NT2/D1 (cell line): ENCODE measurements at regions not wholly inside any gene's neighbourhood (a gene's known extent, or its start where the extent isn't known, plus 50 kb on each side); places are given as distances from the start of the nearest gene placed in this dataset.

ENCODE experiments used
- DNase-seq: peaks from one replicate; pipeline ENCODE4 v3.0.0-alpha.2; 2011; ENCODE audit warnings: low read depth, low spot score
- H3K27me3 ChIP-seq: 2 replicates; pipeline ENCODE4 v1.6.0; 2011; ENCODE audit warnings: mild to moderate bottlenecking; ENCODE audit not compliant: insufficient read length, insufficient read depth
- H3K36me3 ChIP-seq: 2 replicates; pipeline ENCODE4 v1.6.1; 2011; ENCODE audit warnings: mild to moderate bottlenecking, low read length, mixed read lengths; ENCODE audit not compliant: insufficient read depth, insufficient read length
- H3K4me1 ChIP-seq: 2 replicates; pipeline ENCODE4 v1.5.1; 2011; ENCODE audit not compliant: insufficient read depth, insufficient read length
- H3K4me3 ChIP-seq: 2 replicates; pipeline ENCODE4 v1.5.1; 2011; ENCODE audit warnings: low read depth; ENCODE audit not compliant: insufficient read length
- H3K9ac ChIP-seq: 2 replicates; pipeline ENCODE4 v1.6.0; 2011; ENCODE audit warnings: low read depth; ENCODE audit not compliant: insufficient read length
- H3K9me3 ChIP-seq: 2 replicates; pipeline ENCODE4 v1.5.1; 2011; ENCODE audit warnings: mild to moderate bottlenecking, low read length; ENCODE audit not compliant: insufficient read depth
- SUZ12 ChIP-seq: IDR thresholded peaks from 2 replicates; pipeline ENCODE4 v1.6.1; 2011; ENCODE audit not compliant: insufficient read length, insufficient read depth; ENCODE audit errors: extremely low read depth
- YY1 ChIP-seq: IDR thresholded peaks from 2 replicates; pipeline ENCODE4 v1.6.1; 2011; ENCODE audit not compliant: insufficient read length, insufficient read depth
- ZNF274 ChIP-seq: IDR thresholded peaks from 2 replicates; pipeline ENCODE4 v1.6.1; 2011; ENCODE audit warnings: mild to moderate bottlenecking, low read depth, low read length

DNA sequence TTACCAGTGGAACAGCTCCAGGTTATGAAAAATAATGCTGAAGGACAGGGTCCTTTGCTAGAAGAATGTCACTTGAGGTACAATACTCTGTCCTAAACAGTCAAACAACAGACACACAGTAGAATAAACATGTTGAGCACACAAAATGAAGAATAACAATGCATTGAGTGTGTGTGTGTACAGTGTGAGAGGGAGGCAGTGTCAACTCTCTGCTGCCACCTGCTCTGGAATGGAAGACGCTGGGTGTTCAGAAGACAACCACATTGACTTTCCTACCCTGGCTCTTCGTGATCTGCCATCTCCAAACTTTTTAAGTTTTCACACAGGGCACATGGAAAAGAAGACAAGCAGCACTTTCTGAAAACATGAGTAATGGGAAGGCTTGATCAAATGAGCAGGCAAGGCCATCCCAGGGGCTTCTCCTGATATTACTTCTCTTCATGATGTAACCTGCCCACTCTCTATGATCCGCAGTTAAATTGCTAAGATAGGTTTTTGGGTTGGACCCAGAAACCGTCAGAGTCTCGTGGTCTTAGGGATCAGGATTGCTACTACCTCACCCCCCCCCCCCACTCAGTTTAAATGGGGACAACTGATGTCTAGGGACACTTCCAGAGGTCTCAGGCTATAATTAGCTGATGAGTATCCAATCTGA, 533.2 kb upstream of the TNP1 start:
- no peak overlapping the region for H3K9ac ChIP-seq
- DNase-seq = no peak
- TF ChIP-seq YY1 (no peak), SUZ12 (no peak), ZNF274 (no peak)
- H3K4me3 ChIP-seq = no peak overlapping the region
- H3K4me1 ChIP-seq = no peaks in the 10 kb centered on the region
- peaks cover 28% of the 10 kb centered on the region; the same call in 1 of the 2 replicates for H3K9me3 ChIP-seq
- no peaks in the 10 kb centered on the region for H3K27me3 ChIP-seq
- no peaks in the 10 kb centered on the region for H3K36me3 ChIP-seq

DNA sequence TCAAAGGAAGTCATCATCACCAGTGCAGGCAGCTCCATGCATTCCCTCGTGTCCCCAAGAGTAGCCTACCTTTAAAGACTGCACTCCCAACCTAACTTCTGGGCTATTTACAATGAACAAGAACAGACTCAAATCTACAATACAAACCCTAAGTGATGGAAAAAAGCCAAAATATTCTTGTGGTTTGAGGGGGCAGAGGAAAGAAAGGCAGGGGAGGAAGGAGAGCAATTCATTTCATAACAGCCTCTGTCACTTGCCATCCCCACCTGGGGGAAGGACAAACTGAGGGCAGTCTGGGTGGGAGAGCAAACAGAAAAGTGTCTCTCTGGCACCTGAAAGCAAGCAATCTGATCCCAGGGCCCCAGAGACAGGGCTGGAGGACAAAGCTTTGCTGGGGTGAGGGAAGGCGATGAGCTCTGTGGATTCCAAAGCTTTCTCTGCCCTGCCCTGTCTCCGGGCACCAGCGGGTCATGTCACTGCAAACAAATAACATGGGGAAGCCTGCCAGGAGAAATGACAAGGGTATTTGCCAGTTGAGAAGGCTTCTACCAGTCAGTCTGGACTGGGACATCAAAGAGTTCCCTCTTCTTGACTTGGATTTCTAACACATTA, 528.0 kb upstream of the TNP1 start:
- no peak overlapping the region for H3K9ac ChIP-seq
- no peaks in the 10 kb centered on the region for H3K36me3 ChIP-seq
- no peak overlapping the region for H3K4me3 ChIP-seq
- TF ChIP-seq ZNF274 (no peak), YY1 (no peak), SUZ12 (no peak)
- peaks cover 28% of the 10 kb centered on the region; the same call in 1 of the 2 replicates for H3K9me3 ChIP-seq
- no peaks in the 10 kb centered on the region for H3K4me1 ChIP-seq
- H3K27me3 ChIP-seq = no peaks in the 10 kb centered on the region
- no peak for DNase-seq

DNA sequence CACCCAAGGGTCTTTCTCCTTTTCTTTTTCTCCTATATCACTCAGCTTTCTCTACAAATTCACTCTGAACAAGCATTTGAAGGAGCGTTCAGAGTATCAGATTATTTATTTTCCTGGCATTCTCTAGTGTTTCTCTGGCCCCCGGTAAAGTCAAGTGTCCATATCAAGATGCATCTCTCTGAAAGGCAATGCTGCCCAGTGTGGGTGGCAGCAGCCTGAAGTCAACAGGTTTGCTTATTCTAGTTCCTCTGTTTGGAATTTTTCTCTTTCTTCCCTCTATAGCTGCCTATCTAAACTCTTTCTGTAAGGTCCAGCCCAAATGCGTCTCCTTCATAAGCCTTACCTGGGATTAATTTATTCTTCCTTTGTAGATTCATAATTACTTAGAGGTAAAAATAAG, 526.2 kb upstream of the TNP1 start:
- Histone ChIP-seq H3K4me3 (no peak overlapping the region), H3K9me3 (peaks cover 15% of the 10 kb centered on the region; the same call in 1 of the 2 replicates), H3K36me3 (no peaks in the 10 kb centered on the region), H3K27me3 (no peaks in the 10 kb centered on the region), H3K4me1 (no peaks in the 10 kb centered on the region), H3K9ac (no peak overlapping the region)
- TF ChIP-seq SUZ12 = no peak
- TF ChIP-seq YY1 = no peak
- no peak for TF ChIP-seq ZNF274
- no peak for DNase-seq

DNA sequence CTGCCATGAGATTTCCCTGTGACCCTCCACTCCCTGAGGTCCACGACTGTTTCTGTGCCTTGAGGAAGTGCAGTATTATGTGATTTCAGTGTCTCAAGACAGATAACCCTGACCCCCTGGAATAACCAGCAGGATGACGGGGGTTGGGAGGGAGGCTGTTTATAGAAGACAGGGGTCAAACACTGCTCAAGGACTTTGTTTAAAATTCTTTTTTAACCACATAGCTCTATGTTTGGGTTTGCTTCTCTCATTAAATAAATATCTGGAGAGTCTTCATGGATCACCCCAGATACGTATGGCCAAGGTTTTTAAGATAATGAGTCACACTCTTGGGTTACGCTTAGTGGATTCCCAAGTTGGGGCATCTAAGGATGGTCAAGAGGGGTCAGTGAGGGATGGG, 523.8 kb upstream of the TNP1 start:
- DNase-seq = no peak
- Histone ChIP-seq H3K4me3 (no peak overlapping the region), H3K4me1 (no peaks in the 10 kb centered on the region), H3K27me3 (no peaks in the 10 kb centered on the region), H3K9me3 (no peaks in the 10 kb centered on the region), H3K36me3 (no peaks in the 10 kb centered on the region), H3K9ac (no peak overlapping the region)
- TF ChIP-seq ZNF274 (no peak), YY1 (no peak), SUZ12 (no peak)

DNA sequence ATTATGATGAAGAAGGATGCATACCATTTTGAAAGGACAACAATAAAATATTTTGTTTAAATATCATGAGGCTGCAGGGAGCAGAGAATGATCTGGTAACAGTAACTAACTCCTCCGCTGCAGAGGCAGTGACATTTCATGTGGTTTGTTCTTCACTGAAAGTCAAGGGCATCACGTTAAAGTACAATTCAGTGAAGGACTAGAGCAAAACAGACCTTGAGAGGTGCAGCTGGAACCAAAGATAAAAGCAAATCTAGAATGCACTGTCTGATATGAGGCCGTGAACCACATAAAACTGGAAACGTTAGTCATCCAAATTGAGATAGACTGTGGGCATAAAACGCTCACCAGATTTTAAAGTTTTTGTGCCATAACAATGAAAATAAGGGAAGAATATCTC, 522.9 kb upstream of the TNP1 start:
- Histone ChIP-seq H3K4me1 (no peaks in the 10 kb centered on the region), H3K27me3 (no peaks in the 10 kb centered on the region), H3K9ac (no peak overlapping the region), H3K4me3 (no peak overlapping the region), H3K36me3 (no peaks in the 10 kb centered on the region), H3K9me3 (no peaks in the 10 kb centered on the region)
- DNase-seq = no peak
- no peak for TF ChIP-seq ZNF274
- TF ChIP-seq SUZ12 = no peak
- TF ChIP-seq YY1 = no peak

DNA sequence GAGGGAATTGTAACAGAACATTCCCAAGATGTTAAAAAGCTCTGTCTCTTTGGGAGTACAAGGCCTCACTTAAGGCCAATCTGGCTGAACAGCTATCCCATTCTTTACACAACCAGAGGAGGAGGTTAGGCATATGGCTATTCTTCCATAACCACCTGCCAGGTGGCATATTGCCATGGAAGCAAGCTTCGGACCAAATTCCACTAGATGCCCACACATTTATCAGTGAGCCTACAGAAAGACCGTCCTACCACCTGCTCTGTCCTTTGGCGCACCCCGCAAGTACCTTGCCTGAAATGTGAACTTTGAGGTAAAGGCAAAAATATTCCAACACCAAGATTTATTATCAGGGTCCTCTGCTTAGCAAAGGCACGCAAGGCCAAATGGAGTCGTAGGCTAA, 519.9 kb upstream of the TNP1 start:
- H3K4me3 ChIP-seq = no peak overlapping the region
- H3K27me3 ChIP-seq = no peaks in the 10 kb centered on the region
- H3K4me1 ChIP-seq = no peaks in the 10 kb centered on the region
- TF ChIP-seq YY1 (no peak), SUZ12 (no peak), ZNF274 (no peak)
- H3K9ac ChIP-seq = no peak overlapping the region
- H3K36me3 ChIP-seq = no peaks in the 10 kb centered on the region
- no peaks in the 10 kb centered on the region for H3K9me3 ChIP-seq
- no peak for DNase-seq

DNA sequence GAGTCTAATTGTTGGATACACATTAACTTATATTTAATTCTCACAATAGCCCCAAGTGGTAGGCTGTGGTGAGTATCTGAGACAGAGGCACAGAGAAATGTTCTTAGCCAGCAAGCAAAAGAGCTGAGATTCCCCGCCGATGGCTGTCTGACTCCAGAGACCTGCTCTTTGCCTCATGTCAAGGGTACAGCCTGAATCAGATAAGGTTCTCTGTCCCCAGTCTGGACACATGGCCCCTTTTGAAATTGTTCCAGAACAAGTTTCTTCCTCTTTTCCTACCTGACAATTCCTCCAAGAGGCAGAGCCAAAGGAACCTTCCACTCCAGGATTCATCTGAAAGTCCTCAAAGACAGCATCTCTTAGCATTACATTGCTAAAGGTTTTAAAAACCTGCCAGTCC, 512.9 kb upstream of the TNP1 start:
- Histone ChIP-seq H3K27me3 (no peaks in the 10 kb centered on the region), H3K4me1 (no peaks in the 10 kb centered on the region), H3K9me3 (no peaks in the 10 kb centered on the region), H3K9ac (no peak overlapping the region), H3K36me3 (no peaks in the 10 kb centered on the region), H3K4me3 (no peak overlapping the region)
- DNase-seq = no peak
- TF ChIP-seq YY1 (no peak), SUZ12 (no peak), ZNF274 (no peak)
